NB4 (cell line): ENCODE measurements at regions not wholly inside any gene's neighbourhood (a gene's known extent, or its start where the extent isn't known, plus 50 kb on each side); places are given as distances from the start of the nearest gene placed in this dataset.

Source experiments
- MYC ChIP-seq: IDR thresholded peaks from 2 replicates; pipeline ENCODE4 v1.6.1; 2011; ENCODE audit warnings: low read depth, low read length
- POLR2A ChIP-seq: IDR thresholded peaks from 2 replicates; pipeline ENCODE4 v1.6.1; 2011; ENCODE audit warnings: mild to moderate bottlenecking; ENCODE audit not compliant: insufficient read length; ENCODE audit errors: extremely low read depth
- TF ChIP-seq, protein P1 (sequence below): IDR thresholded peaks from one replicate; pipeline ENCODE4 v1.5.1; 2012; ENCODE audit warnings: low read depth, low read length

GRCh38 chr2:237229905-237230304 lies 144.2 kb downstream of the COPS8 start:
- TF ChIP-seq, protein P1, sequence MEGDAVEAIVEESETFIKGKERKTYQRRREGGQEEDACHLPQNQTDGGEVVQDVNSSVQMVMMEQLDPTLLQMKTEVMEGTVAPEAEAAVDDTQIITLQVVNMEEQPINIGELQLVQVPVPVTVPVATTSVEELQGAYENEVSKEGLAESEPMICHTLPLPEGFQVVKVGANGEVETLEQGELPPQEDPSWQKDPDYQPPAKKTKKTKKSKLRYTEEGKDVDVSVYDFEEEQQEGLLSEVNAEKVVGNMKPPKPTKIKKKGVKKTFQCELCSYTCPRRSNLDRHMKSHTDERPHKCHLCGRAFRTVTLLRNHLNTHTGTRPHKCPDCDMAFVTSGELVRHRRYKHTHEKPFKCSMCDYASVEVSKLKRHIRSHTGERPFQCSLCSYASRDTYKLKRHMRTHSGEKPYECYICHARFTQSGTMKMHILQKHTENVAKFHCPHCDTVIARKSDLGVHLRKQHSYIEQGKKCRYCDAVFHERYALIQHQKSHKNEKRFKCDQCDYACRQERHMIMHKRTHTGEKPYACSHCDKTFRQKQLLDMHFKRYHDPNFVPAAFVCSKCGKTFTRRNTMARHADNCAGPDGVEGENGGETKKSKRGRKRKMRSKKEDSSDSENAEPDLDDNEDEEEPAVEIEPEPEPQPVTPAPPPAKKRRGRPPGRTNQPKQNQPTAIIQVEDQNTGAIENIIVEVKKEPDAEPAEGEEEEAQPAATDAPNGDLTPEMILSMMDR = no peak
- TF ChIP-seq POLR2A (no peak), MYC (no peak)
